IMR-90 (cell line): ENCODE measurements at regions not wholly inside any gene's neighbourhood (a gene's known extent, or its start where the extent isn't known, plus 50 kb on each side); places are given as distances from the start of the nearest gene placed in this dataset.

ENCODE experiments used
- ATAC-seq: fragments of 200-7000 bp; cut with Tn5 transposase; 2 replicates; pipeline ENCODE4 v1.9.1; 2020; ENCODE audit warnings: low read depth, mild to moderate bottlenecking, moderate library complexity
- BruUV-seq: library from RNA; stranded (reverse); fragments of 400-500 nt; replicated peaks from 2 replicates; lab custom pipeline; 2021; lab: Mats Ljungman, UMichigan
- CTCF ChIA-PET: fragments of 300-600 bp; formaldehyde crosslinking; extraction: SDS; loops from one replicate; lab custom pipeline; 2021; ENCODE audit warnings: antibody characterized with exemption; lab: Yijun Ruan, JAX
- POLR2A ChIA-PET: fragments of 300-600 bp; sonication (Branson Sonifier 250); formaldehyde crosslinking; loops from one replicate; lab custom pipeline; 2022; ENCODE audit warnings: antibody characterized with exemption; ENCODE audit not compliant: unreplicated experiment; lab: Charles Lee
- DNase-seq: peaks from one replicate; pipeline ENCODE4 v3.0.0; 2013
- H2AFZ ChIP-seq: replicated peaks from 2 replicates; pipeline ENCODE3; 2013; ENCODE audit warnings: low read length, mild to moderate bottlenecking; ENCODE audit not compliant: poor library complexity
- H2AK5ac ChIP-seq: 2 replicates; pipeline ENCODE4 v1.6.1; 2013; ENCODE audit warnings: low read depth, low read length, inconsistent platforms
- H2AK9ac ChIP-seq: replicated peaks from 2 replicates; pipeline ENCODE3; 2013; ENCODE audit warnings: mild to moderate bottlenecking, low read depth, low read length, moderate library complexity; ENCODE audit not compliant: poor library complexity
- H2BK120ac ChIP-seq: 2 replicates; pipeline ENCODE4 v1.6.1; 2013; ENCODE audit warnings: low read depth, low read length, inconsistent platforms
- H2BK15ac ChIP-seq: 3 replicates; pipeline ENCODE4 v1.6.1; 2013; ENCODE audit warnings: low read depth, low read length, inconsistent platforms
- H2BK20ac ChIP-seq: 2 replicates; pipeline ENCODE4 v1.6.1; 2013; ENCODE audit warnings: low read depth, mild to moderate bottlenecking, inconsistent platforms, low read length, moderate library complexity
- H2BK5ac ChIP-seq: 2 replicates; pipeline ENCODE4 v1.6.1; 2013; ENCODE audit warnings: mild to moderate bottlenecking, low read depth, low read length, inconsistent platforms; ENCODE audit not compliant: poor library complexity, severe bottlenecking
- H3K14ac ChIP-seq: replicated peaks from 2 replicates; pipeline ENCODE4 v1.6.1; 2013; ENCODE audit warnings: low read depth, low read length, inconsistent platforms
- H3K18ac ChIP-seq: 2 replicates; pipeline ENCODE4 v1.6.1; 2013; ENCODE audit warnings: low read depth, low read length, control low read depth
- H3K23ac ChIP-seq: 2 replicates; pipeline ENCODE4 v1.6.1; 2013; ENCODE audit warnings: low read depth, low read length, inconsistent platforms
- H3K27ac ChIP-seq: 2 replicates; pipeline ENCODE4 v1.5.1; 2013; ENCODE audit warnings: mild to moderate bottlenecking, control low read depth, low read length; ENCODE audit not compliant: insufficient read depth
- H3K27me3 ChIP-seq: 2 replicates; pipeline ENCODE4 v1.6.1; 2013; ENCODE audit warnings: low read length; ENCODE audit not compliant: control insufficient read depth, insufficient read depth
- H3K36me3 ChIP-seq: 2 replicates; pipeline ENCODE4 v1.6.1; 2013; ENCODE audit warnings: low read length, mixed read lengths; ENCODE audit not compliant: control insufficient read depth, insufficient read depth
- H3K4ac ChIP-seq: 2 replicates; pipeline ENCODE4 v1.6.1; 2013; ENCODE audit warnings: low read depth, low read length, inconsistent platforms
- H3K4me1 ChIP-seq: 2 replicates; pipeline ENCODE4 v1.6.1; 2013; ENCODE audit warnings: low read length, mixed read lengths; ENCODE audit not compliant: control insufficient read depth, insufficient read depth
- H3K4me2 ChIP-seq: 2 replicates; pipeline ENCODE4 v1.6.1; 2013; ENCODE audit warnings: low read depth, mild to moderate bottlenecking, control low read depth, low read length, moderate library complexity
- H3K4me3 ChIP-seq: 2 replicates; pipeline ENCODE4 v1.5.1; 2013; ENCODE audit warnings: low read depth, mild to moderate bottlenecking, control low read depth, low read length, moderate library complexity; ENCODE audit not compliant: insufficient read depth
- H3K56ac ChIP-seq: 2 replicates; pipeline ENCODE4 v1.6.1; 2013; ENCODE audit warnings: low read length, inconsistent platforms; ENCODE audit not compliant: insufficient read depth; ENCODE audit errors: extremely low read depth
- H3K79me1 ChIP-seq, 2 experiments: 2 replicates each; pipeline ENCODE4 v1.6.1; 2013; ENCODE audit warnings: low read length in 2 of 2, inconsistent platforms in 1 of 2, low read depth in 1 of 2
- H3K9ac ChIP-seq: 2 replicates; pipeline ENCODE4 v1.6.1; 2013; ENCODE audit warnings: low read depth, low read length, control low read depth
- H3K9me1 ChIP-seq: 2 replicates; pipeline ENCODE4 v1.6.1; 2013; ENCODE audit warnings: low read length, inconsistent platforms; ENCODE audit not compliant: insufficient read depth
- H3K9me3 ChIP-seq: 2 replicates; pipeline ENCODE4 v1.6.1; 2013; ENCODE audit warnings: low read length; ENCODE audit not compliant: control insufficient read depth, insufficient read depth
- H4K20me1 ChIP-seq: 2 replicates; pipeline ENCODE4 v1.6.1; 2013; ENCODE audit warnings: low read length, inconsistent platforms; ENCODE audit not compliant: insufficient read depth
- H4K5ac ChIP-seq: 2 replicates; pipeline ENCODE4 v1.6.1; 2013; ENCODE audit warnings: mild to moderate bottlenecking, low read depth, low read length, control low read depth
- H4K8ac ChIP-seq, 2 experiments: 2 replicates each; pipeline ENCODE4 v1.6.1; 2013; ENCODE audit warnings: low read depth in 2 of 2, low read length in 2 of 2, control low read depth in 1 of 2, inconsistent platforms in 1 of 2
- H4K91ac ChIP-seq: 2 replicates; pipeline ENCODE4 v1.6.1; 2013; ENCODE audit warnings: low read depth, low read length, inconsistent platforms; ENCODE audit not compliant: insufficient read depth
- BHLHE40 ChIP-seq: fragments of 150-350 bp; IDR thresholded peaks from 2 replicates; pipeline ENCODE4 v1.6.1; 2016; ENCODE audit warnings: mild to moderate bottlenecking, low read depth, low read length
- CEBPB ChIP-seq: IDR thresholded peaks from 2 replicates; pipeline ENCODE4 v1.6.1; 2012; ENCODE audit warnings: low read depth, low read length, improper control_type of control experiment
- CHD1 ChIP-seq: IDR thresholded peaks from 2 replicates; pipeline ENCODE4 v1.6.1; 2012; ENCODE audit warnings: low read depth, low read length, improper control_type of control experiment
- CTCF ChIP-seq: conservative IDR thresholded peaks from 2 replicates; pipeline ENCODE4 v1.5.1; 2012; ENCODE audit warnings: mild to moderate bottlenecking, low read depth, low read length, improper control_type of control experiment
- FOS ChIP-seq: fragments of 150-350 bp; IDR thresholded peaks from 2 replicates; pipeline ENCODE4 v1.6.1; 2016; ENCODE audit warnings: low read depth, low read length
- MAFK ChIP-seq: IDR thresholded peaks from 2 replicates; pipeline ENCODE4 v1.6.1; 2012; ENCODE audit warnings: low read depth, low read length, improper control_type of control experiment
- NFE2L2 ChIP-seq: fragments of 150-350 bp; IDR thresholded peaks from 2 replicates; pipeline ENCODE4 v1.6.1; 2016; ENCODE audit warnings: low read depth, mild to moderate bottlenecking, low read length
- RAD21 ChIP-seq: IDR thresholded peaks from 2 replicates; pipeline ENCODE4 v1.6.1; 2012; ENCODE audit warnings: low read length, improper control_type of control experiment
- RCOR1 ChIP-seq: IDR thresholded peaks from 2 replicates; pipeline ENCODE4 v1.6.1; 2012; ENCODE audit warnings: mild to moderate bottlenecking, low read length, improper control_type of control experiment; ENCODE audit not compliant: insufficient replicate concordance
- RFX5 ChIP-seq: IDR thresholded peaks from 2 replicates; pipeline ENCODE4 v1.8.0; 2012; ENCODE audit warnings: low read depth, mild to moderate bottlenecking, low read length, moderate library complexity
- SMC3 ChIP-seq: fragments of 150-350 bp; IDR thresholded peaks from 2 replicates; pipeline ENCODE4 v1.6.1; 2016; ENCODE audit warnings: low read depth, mild to moderate bottlenecking, antibody characterized with exemption, low read length, moderate library complexity
- USF2 ChIP-seq: fragments of 150-350 bp; IDR thresholded peaks from 2 replicates; pipeline ENCODE4 v1.6.1; 2017; ENCODE audit warnings: mild to moderate bottlenecking, antibody characterized with exemption, low read length, low read depth
- WGBS, 2 experiments: methylation state at CpG; one replicate each; pipeline versions ENCODE4 v1.1.5 to v1.1.7; 2013; ENCODE audit warnings: missing lambda C conversion rate in 2 of 2; ENCODE audit not compliant: insufficient read length in 1 of 2; ENCODE audit errors: extremely low coverage in 2 of 2; 5-methylcytosine and 5-hydroxymethylcytosine counted together
- dilution Hi-C: fragments of 300-500 bp; cut with HindIII; formaldehyde crosslinking; loops from one replicate; pipeline ENCODE4 v1.14.3; 2018; ENCODE audit warnings: low sequenced_read_pairs; ENCODE audit not compliant: unreplicated experiment
- in situ Hi-C: fragments of 300-500 bp; cut with MboI; formaldehyde crosslinking; loops from 3 replicates; pipeline ENCODE4 v1.14.3; 2019; ENCODE audit warnings: low sequenced_read_pairs, inconsistent platforms, mixed read lengths
- intact Hi-C: fragments of 100-400 bp; cut with micrococcal nuclease; formaldehyde crosslinking; loops from 2 replicates; pipeline ENCODE4 v1.10.0; 2022

GRCh38 chr1:29447368-29447767, 211.0 kb downstream of the PTPRU start:
- H2BK120ac ChIP-seq, result no peak overlapping the region

More at GRCh38 chr1:29447368-29447767, 211.0 kb downstream of the PTPRU start:
- H4K8ac ChIP-seq, result no peak overlapping the region
- intact Hi-C loops, result no loop called here
- H3K18ac ChIP-seq, result no peak overlapping the region
- H3K9ac ChIP-seq, result no peak overlapping the region
- POLR2A ChIA-PET, result no interaction called here
- H3K4me1 ChIP-seq, result no peaks in the 10 kb centered on the region
- dilution Hi-C loops, result no loop called here
- no peak overlapping the region for H3K4me2 ChIP-seq
- no peak overlapping the region for H2AFZ ChIP-seq
- H2BK5ac ChIP-seq, result no peak overlapping the region
- H3K27ac ChIP-seq, result no peak overlapping the region
- no peak overlapping the region for H2BK20ac ChIP-seq
- no peaks in the 10 kb centered on the region; the same call in 1 of the 2 replicates for H3K27me3 ChIP-seq
- no peak overlapping the region for H3K23ac ChIP-seq
- no peak overlapping the region for H4K5ac ChIP-seq
- no peaks in the 10 kb centered on the region for H3K9me1 ChIP-seq
- no TSS peak for BruUV-seq
- no peak overlapping the region for H3K4me3 ChIP-seq
- H3K14ac ChIP-seq, result no peak overlapping the region
- no peaks in the 10 kb centered on the region for H3K9me3 ChIP-seq
- H4K91ac ChIP-seq, result no peak overlapping the region
- no peak overlapping the region for H3K4ac ChIP-seq
- 60% methylated on average over 1 of the region's 3 CpGs; no CpG with 5 or more reads in 1 of the 2 experiments for WGBS, 2 experiments
- TF ChIP-seq RFX5 (no peak), CHD1 (no peak), USF2 (no peak), BHLHE40 (no peak), CTCF (no peak), SMC3 (no peak), RAD21 (no peak), CEBPB (no peak), FOS (no peak), MAFK (no peak), NFE2L2 (no peak), RCOR1 (no peak)
- no peak overlapping the region for H2BK15ac ChIP-seq
- ATAC-seq (no peak), DNase-seq (no peak)
- no peaks in the 10 kb centered on the region for H4K20me1 ChIP-seq
- no peak overlapping the region for H3K56ac ChIP-seq
- in situ Hi-C loops, result no loop called here
- H3K36me3 ChIP-seq, result no peaks in the 10 kb centered on the region
- no peak overlapping the region for H2AK9ac ChIP-seq
- no peak overlapping the region for H2AK5ac ChIP-seq
- CTCF ChIA-PET, result no interaction called here
- no peaks in the 10 kb centered on the region for H3K79me1 ChIP-seq
